Jurkat, Clone E6-1 (cell line): ENCODE measurements at regions not wholly inside any gene's neighbourhood (a gene's known extent, or its start where the extent isn't known, plus 50 kb on each side); places are given as distances from the start of the nearest gene placed in this dataset.
"Not testable (repeated sequence)": the region's sequence is repeated elsewhere in the genome, so short reads cannot be mapped to it uniquely, and the experiment has no call there.

ENCODE experiments used
- DNase-seq: peaks from one replicate; pipeline ENCODE4 v3.0.0-alpha.2; 2011; ENCODE audit warnings: low read depth, low spot score
- H3K4me3 ChIP-seq: 2 replicates; pipeline ENCODE4 v1.5.1; 2011; ENCODE audit warnings: mild to moderate bottlenecking, low read length, control low read depth, moderate library complexity

DNA sequence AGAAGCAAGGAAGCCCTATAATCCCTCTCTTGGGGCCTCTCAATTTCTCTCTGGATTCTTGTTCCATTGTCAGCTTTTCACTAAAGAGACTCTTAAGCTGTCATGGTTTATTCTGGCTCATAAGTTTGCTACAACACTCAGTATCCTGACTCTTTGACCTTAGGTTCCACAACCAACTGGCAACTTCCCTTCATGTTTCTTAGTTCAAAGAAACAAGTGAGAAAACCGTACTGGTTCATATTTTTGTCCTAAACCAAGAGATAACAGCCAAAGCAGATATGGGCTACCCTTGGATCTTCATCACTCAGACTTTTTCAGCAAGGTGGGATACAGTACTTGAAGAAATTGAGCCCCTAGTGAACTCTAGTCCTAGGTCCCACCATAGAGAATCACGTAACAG lies 109.9 kb upstream of the CRIM1 start:
- H3K4me3 ChIP-seq, result no peak overlapping the region
- DNase-seq, result peak; percentile 16

- no peak overlapping the region for H3K4me3 ChIP-seq
- no peak for DNase-seq
These were observed 117.5 kb upstream of the CRIM1 start for GRCh38 chr2:36238106-36238505.

GRCh38 chr2:36235882-36236281 lies 119.7 kb upstream of the CRIM1 start:
- no peak overlapping the region for H3K4me3 ChIP-seq
- DNase-seq, result no peak

DNA sequence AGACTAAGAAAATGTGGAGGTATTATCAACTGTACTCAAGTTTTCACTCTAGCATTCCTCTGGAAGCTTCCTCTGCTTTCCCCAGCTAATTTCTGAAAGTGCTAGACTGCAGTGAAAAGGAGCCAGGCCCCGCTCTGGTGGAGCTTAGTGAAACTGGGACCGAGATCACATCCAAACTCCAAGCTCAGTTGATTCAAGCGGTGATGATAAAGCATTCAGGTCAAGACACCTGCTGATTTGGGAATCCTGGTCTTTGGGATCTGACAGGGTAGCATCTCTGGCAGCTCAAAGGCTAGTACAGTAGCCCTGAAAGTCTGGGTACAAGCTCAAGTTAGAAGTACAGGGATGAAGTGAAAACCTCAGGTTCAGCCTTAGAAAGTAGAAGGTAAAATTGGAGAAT lies 120.2 kb upstream of the CRIM1 start:
- no peak for DNase-seq

DNA sequence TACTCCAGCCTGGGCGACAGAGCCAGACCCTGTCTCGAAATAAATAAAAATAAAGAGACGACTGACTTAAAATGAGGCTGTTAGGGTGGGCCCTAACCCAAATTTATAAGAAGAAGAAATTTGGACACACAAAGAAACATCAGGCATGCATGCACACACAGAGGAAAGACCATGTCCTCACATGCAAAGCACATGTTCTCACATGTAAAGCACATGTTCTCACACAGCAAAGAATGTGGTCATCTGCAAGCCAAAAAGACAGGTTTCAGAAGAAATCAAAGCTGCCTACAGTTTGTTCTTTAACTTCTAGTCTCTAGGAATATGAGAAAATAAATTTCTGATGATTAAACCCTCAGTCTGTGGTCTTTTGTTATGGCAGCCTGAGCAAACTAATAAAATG lies 132.3 kb upstream of the CRIM1 start:
- H3K4me3 ChIP-seq, result no peak overlapping the region

More for the DNA sequence above, 120.2 kb upstream of the CRIM1 start:
- H3K4me3 ChIP-seq, result no peak overlapping the region

GRCh38 chr2:36222485-36222884 lies 133.1 kb upstream of the CRIM1 start:
- no peak overlapping the region for H3K4me3 ChIP-seq
- DNase-seq, result no peak

More for the DNA sequence above, 132.3 kb upstream of the CRIM1 start:
- DNase-seq, result no peak

GRCh38 chr2:36214691-36215090 lies 140.9 kb upstream of the CRIM1 start:
- no peak for DNase-seq
- no peak overlapping the region for H3K4me3 ChIP-seq

GRCh38 chr2:36203366-36203765 lies 152.2 kb upstream of the CRIM1 start:
- H3K4me3 ChIP-seq, result no peak overlapping the region
- no peak for DNase-seq

- no peak for DNase-seq
- no peak overlapping the region for H3K4me3 ChIP-seq
These were observed 158.2 kb upstream of the CRIM1 start for GRCh38 chr2:36197181-36197971.

- DNase-seq, result no peak
- H3K4me3 ChIP-seq, result no peak overlapping the region
These were observed 161.9 kb upstream of the CRIM1 start for GRCh38 chr2:36193680-36194079.

- H3K4me3 ChIP-seq, result no peak overlapping the region
- no peak for DNase-seq
These were observed 162.6 kb upstream of the CRIM1 start for GRCh38 chr2:36192983-36193382.

DNA sequence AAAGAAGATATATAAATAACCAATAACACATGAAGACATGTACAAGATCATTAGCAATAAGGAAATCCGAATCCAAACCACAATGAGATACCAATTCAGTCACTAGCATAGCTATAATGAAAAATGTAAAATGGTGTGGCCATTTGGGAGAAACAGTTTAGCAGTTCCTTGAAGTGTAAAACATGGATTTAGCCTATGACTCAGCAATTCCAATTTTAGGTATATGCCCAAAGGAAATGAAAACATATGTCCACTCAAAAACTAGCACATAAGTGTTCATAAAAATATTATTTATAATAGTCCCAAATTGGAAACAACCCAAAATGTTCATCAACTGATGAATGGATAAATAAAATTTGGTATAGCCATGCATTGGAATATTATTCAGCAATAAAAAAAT lies 165.5 kb upstream of the CRIM1 start:
- no peak for DNase-seq
- H3K4me3 ChIP-seq, result no peak overlapping the region

DNA sequence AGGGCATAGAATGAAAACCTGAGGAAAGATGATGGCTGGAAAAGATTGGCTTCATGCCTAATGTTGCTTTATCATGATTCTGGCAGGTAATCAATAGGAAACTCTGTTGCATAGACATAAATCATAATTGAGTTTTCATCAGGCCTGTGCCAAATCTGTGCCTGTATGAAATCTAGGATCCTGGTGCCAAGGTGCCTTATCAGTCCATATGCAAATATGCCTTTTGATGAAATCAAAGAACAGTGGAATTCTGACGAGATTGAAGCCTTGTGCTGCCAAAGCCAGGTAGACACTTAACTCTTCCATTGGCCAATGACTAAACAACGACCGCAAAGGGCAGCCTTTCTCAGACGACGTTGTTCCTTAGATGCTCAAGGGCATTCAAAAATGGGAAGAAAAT lies 170.0 kb upstream of the CRIM1 start:
- DNase-seq, result no peak
- H3K4me3 ChIP-seq, result no peak overlapping the region

GRCh38 chr2:36184848-36185247 lies 170.7 kb upstream of the CRIM1 start:
- no peak for DNase-seq
- H3K4me3 ChIP-seq, result no peak overlapping the region

DNA sequence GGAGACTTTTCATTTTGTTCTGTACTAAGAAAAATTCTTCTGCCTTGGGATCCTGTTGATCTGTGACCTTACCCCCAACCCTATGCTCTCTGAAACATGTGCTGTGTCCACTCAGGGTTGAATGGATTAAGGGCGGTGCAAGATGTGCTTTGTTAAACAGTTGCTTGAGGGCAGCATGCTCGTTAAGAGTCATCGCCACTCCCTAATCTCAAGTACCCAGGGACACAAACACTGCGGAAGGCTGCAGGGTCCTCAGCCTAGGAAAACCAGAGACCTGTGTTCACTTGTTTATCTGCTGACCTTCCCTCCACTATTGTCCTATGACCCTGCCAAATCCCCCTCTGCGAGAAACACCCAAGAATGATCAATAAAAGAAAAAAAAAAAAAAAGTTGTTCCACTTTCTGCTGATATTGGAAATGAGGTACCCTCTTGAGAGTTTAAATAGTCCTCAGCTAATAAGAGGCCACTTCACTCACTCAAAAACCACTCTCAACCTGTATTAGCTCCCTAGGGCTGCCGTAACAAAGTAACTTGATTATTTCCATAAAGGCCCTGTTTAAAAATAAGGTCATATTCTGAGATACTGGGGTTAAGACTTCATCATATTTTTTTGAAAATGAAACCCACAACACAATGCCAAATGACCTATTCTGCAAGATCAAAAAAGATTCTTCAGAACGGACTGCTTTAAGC lies 174.6 kb upstream of the CRIM1 start:
- H3K4me3 ChIP-seq, DNase-seq: not testable (repeated sequence)

DNA sequence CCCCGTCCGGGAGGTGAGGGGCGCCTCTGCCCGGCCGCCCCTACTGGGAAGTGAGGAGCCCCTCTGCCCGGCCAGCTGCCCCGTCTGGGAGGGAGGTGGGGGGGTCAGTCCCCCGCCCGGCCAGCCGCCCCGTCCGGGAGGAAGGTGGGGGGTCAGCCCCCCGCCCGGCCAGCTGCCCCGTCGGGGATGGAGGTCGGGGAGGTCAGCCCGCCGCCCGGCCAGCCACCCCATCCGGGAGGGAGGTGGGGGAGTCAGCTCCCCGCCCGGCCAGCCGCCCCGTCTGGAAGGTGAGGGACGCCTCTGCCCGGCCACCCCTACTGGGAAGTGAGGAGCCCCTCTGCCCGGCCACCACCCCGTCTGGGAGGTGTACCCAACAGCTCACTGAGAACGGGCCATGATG lies 175.3 kb upstream of the CRIM1 start:
- not testable (repeated sequence) for DNase-seq, H3K4me3 ChIP-seq

GRCh38 chr2:36179668-36180269 lies 175.8 kb upstream of the CRIM1 start:
- not testable (repeated sequence) for DNase-seq, H3K4me3 ChIP-seq

- DNase-seq, result no peak
- H3K4me3 ChIP-seq, result no peak overlapping the region
These were observed 177.2 kb upstream of the CRIM1 start for GRCh38 chr2:36178384-36178783.

DNA sequence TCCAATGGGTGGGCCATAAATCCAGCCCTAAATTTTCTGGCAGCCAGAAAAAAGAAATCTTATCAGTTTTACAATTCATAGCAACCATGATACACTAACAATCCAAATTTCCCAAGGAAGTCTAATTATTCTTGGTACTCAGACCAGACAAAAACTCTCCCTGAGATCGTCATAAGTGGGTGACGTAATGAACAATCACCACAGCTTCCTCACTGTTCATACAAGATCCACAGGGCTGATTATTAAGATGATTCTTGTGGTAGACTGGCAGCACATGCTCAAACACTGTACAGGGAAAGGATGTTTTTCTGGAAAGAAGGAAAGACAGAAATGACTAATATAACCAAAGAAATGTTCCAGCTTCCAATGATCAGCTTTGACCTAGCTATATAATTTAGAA lies 178.3 kb upstream of the CRIM1 start:
- H3K4me3 ChIP-seq, result no peak overlapping the region

DNA sequence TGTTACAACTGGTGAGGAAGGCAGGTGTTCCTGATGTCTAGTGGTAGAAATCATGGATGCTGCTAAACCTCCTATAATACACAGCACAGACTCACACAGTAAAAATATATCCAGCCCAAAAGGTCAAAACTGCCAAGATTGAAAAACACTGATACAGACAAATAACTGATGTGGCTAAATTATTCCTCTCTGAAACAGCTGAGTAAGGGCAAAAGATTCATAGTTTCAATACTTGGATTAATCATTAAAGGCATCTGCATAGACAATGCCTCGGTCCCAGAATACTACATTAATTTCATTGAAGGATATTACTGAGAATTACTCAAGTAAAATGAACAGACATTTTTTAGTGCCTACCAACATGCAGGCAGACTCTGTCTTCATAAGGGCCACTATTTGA lies 180.7 kb upstream of the CRIM1 start:
- no peak overlapping the region for H3K4me3 ChIP-seq
- no peak for DNase-seq

More for the DNA sequence above, 178.3 kb upstream of the CRIM1 start:
- no peak for DNase-seq
